ENCODE measurements at regions not wholly inside any gene's neighbourhood (a gene's known extent, or its start where the extent isn't known, plus 50 kb on each side); places are given as distances from the start of the nearest gene placed in this dataset.

GRCh38 chr2:193885419-193885818 lies 1690.7 kb upstream of the TMEFF2 start:
- Histone ChIP-seq H3K4me3 (ENCODE audit: low read depth in 1 of 3, low read length in 3 of 3) (no peak overlapping the region), H3K4me1 (ENCODE audit: control insufficient read depth in 3 of 3, insufficient read depth in 2 of 3, low read depth in 1 of 3, low read length in 2 of 3) (no peaks in the 10 kb centered on the region), H3K36me3 (ENCODE audit: control insufficient read depth in 3 of 3, insufficient read depth in 2 of 3, low read depth in 1 of 3, low read length in 3 of 3) (no peaks in the 10 kb centered on the region), H3K9me3 (ENCODE audit: control insufficient read depth in 2 of 2, insufficient read depth in 1 of 2, low read depth in 1 of 2, low read length in 1 of 2) (peaks cover 0 to 9% of the 10 kb centered on the region in 2 donors), H3K27ac (ENCODE audit: low read depth in 1 of 3, low read length in 2 of 3) (no peak overlapping the region), H3K27me3 (ENCODE audit: control insufficient read depth in 3 of 3, insufficient read depth in 3 of 3, low read length in 3 of 3) (no peaks in the 10 kb centered on the region)
- 88 to 98% (median 95%) methylated on average over 1 of the region's 1 CpG for WGBS, 3 donors
- DNase-seq (no peak), FAIRE-seq (no peak)

GRCh38 chr2:193883820-193884219 lies 1689.1 kb upstream of the TMEFF2 start:
- Histone ChIP-seq H3K4me3 (ENCODE audit: low read depth in 1 of 3, low read length in 3 of 3) (no peak overlapping the region), H3K9me3 (ENCODE audit: control insufficient read depth in 2 of 2, insufficient read depth in 1 of 2, low read depth in 1 of 2, low read length in 1 of 2) (peaks cover 0 to 12% of the 10 kb centered on the region in 2 donors), H3K27ac (ENCODE audit: low read depth in 1 of 3, low read length in 2 of 3) (no peak overlapping the region), H3K36me3 (ENCODE audit: control insufficient read depth in 3 of 3, insufficient read depth in 2 of 3, low read depth in 1 of 3, low read length in 3 of 3) (no peaks in the 10 kb centered on the region), H3K27me3 (ENCODE audit: control insufficient read depth in 3 of 3, insufficient read depth in 3 of 3, low read length in 3 of 3) (no peaks in the 10 kb centered on the region), H3K4me1 (ENCODE audit: control insufficient read depth in 3 of 3, insufficient read depth in 2 of 3, low read depth in 1 of 3, low read length in 2 of 3) (no peaks in the 10 kb centered on the region)
- DNase-seq = no peak
- no peak for FAIRE-seq

- peaks cover 0 to 7% of the 10 kb centered on the region in 2 donors for H3K9me3 ChIP-seq (ENCODE audit: control insufficient read depth in 2 of 2, insufficient read depth in 1 of 2, low read depth in 1 of 2, low read length in 1 of 2)
- no peaks in the 10 kb centered on the region for H3K36me3 ChIP-seq (ENCODE audit: control insufficient read depth in 3 of 3, insufficient read depth in 2 of 3, low read depth in 1 of 3, low read length in 3 of 3)
- DNase-seq = no peak
- WGBS, 3 donors = 88 to 95% (median 92%) methylated on average over 5 of the region's 5 CpGs
- H3K27ac ChIP-seq (ENCODE audit: low read depth in 1 of 3, low read length in 2 of 3) = no peak overlapping the region
- no peak for FAIRE-seq
- H3K27me3 ChIP-seq (ENCODE audit: control insufficient read depth in 3 of 3, insufficient read depth in 3 of 3, low read length in 3 of 3) = no peaks in the 10 kb centered on the region
- no peak overlapping the region for H3K4me3 ChIP-seq (ENCODE audit: low read depth in 1 of 3, low read length in 3 of 3)
- no peaks in the 10 kb centered on the region for H3K4me1 ChIP-seq (ENCODE audit: control insufficient read depth in 3 of 3, insufficient read depth in 2 of 3, low read depth in 1 of 3, low read length in 2 of 3)
Measured at GRCh38 chr2:193876980-193877379, 1682.2 kb upstream of the TMEFF2 start.

GRCh38 chr2:193869564-193869963 lies 1674.8 kb upstream of the TMEFF2 start:
- no peaks in the 10 kb centered on the region for H3K27me3 ChIP-seq (ENCODE audit: control insufficient read depth in 3 of 3, insufficient read depth in 3 of 3, low read length in 3 of 3)
- no peak overlapping the region for H3K27ac ChIP-seq (ENCODE audit: low read depth in 1 of 3, low read length in 2 of 3)
- no peak for DNase-seq
- no peaks in the 10 kb centered on the region for H3K36me3 ChIP-seq (ENCODE audit: control insufficient read depth in 3 of 3, insufficient read depth in 2 of 3, low read depth in 1 of 3, low read length in 3 of 3)
- peaks cover 0 to 5% of the 10 kb centered on the region in 2 donors for H3K9me3 ChIP-seq (ENCODE audit: control insufficient read depth in 2 of 2, insufficient read depth in 1 of 2, low read depth in 1 of 2, low read length in 1 of 2)
- no peak for FAIRE-seq
- WGBS, 3 donors = 34 to 58% (median 45%) methylated on average over 4 of the region's 4 CpGs
- H3K4me3 ChIP-seq (ENCODE audit: low read depth in 1 of 3, low read length in 3 of 3) = no peak overlapping the region
- no peaks in the 10 kb centered on the region for H3K4me1 ChIP-seq (ENCODE audit: control insufficient read depth in 3 of 3, insufficient read depth in 2 of 3, low read depth in 1 of 3, low read length in 2 of 3)

- H3K4me3 ChIP-seq (ENCODE audit: low read depth in 1 of 3, low read length in 3 of 3) = no peak overlapping the region
- no peak overlapping the region for H3K27ac ChIP-seq (ENCODE audit: low read depth in 1 of 3, low read length in 2 of 3)
- no peaks in the 10 kb centered on the region for H3K36me3 ChIP-seq (ENCODE audit: control insufficient read depth in 3 of 3, insufficient read depth in 2 of 3, low read depth in 1 of 3, low read length in 3 of 3)
- DNase-seq (no peak), FAIRE-seq (no peak)
- H3K4me1 ChIP-seq (ENCODE audit: control insufficient read depth in 3 of 3, insufficient read depth in 2 of 3, low read depth in 1 of 3, low read length in 2 of 3) = no peaks in the 10 kb centered on the region
- no peaks in the 10 kb centered on the region for H3K27me3 ChIP-seq (ENCODE audit: control insufficient read depth in 3 of 3, insufficient read depth in 3 of 3, low read length in 3 of 3)
- peaks cover 0 to 5% of the 10 kb centered on the region in 2 donors for H3K9me3 ChIP-seq (ENCODE audit: control insufficient read depth in 2 of 2, insufficient read depth in 1 of 2, low read depth in 1 of 2, low read length in 1 of 2)
- WGBS, 3 donors = 82 to 87% (median 82%) methylated on average over 9 of the region's 9 CpGs
Measured at GRCh38 chr2:193868833-193869232, 1674.1 kb upstream of the TMEFF2 start.

GRCh38 chr2:193868132-193868531 lies 1673.4 kb upstream of the TMEFF2 start:
- Histone ChIP-seq H3K4me3 (ENCODE audit: low read depth in 1 of 3, low read length in 3 of 3) (no peak overlapping the region), H3K27ac (ENCODE audit: low read depth in 1 of 3, low read length in 2 of 3) (no peak overlapping the region), H3K9me3 (ENCODE audit: control insufficient read depth in 2 of 2, insufficient read depth in 1 of 2, low read depth in 1 of 2, low read length in 1 of 2) (peaks cover 0 to 5% of the 10 kb centered on the region in 2 donors), H3K36me3 (ENCODE audit: control insufficient read depth in 3 of 3, insufficient read depth in 2 of 3, low read depth in 1 of 3, low read length in 3 of 3) (no peaks in the 10 kb centered on the region), H3K4me1 (ENCODE audit: control insufficient read depth in 3 of 3, insufficient read depth in 2 of 3, low read depth in 1 of 3, low read length in 2 of 3) (no peaks in the 10 kb centered on the region), H3K27me3 (ENCODE audit: control insufficient read depth in 3 of 3, insufficient read depth in 3 of 3, low read length in 3 of 3) (no peaks in the 10 kb centered on the region)
- no peak for FAIRE-seq
- no peak for DNase-seq
- 77 to 81% (median 79%) methylated on average over 5 of the region's 5 CpGs for WGBS, 3 donors

- Histone ChIP-seq H3K27ac (ENCODE audit: low read depth in 1 of 3, low read length in 2 of 3) (no peak overlapping the region), H3K4me3 (ENCODE audit: low read depth in 1 of 3, low read length in 3 of 3) (no peak overlapping the region), H3K36me3 (ENCODE audit: control insufficient read depth in 3 of 3, insufficient read depth in 2 of 3, low read depth in 1 of 3, low read length in 3 of 3) (no peaks in the 10 kb centered on the region), H3K27me3 (ENCODE audit: control insufficient read depth in 3 of 3, insufficient read depth in 3 of 3, low read length in 3 of 3) (no peaks in the 10 kb centered on the region), H3K9me3 (ENCODE audit: control insufficient read depth in 2 of 2, insufficient read depth in 1 of 2, low read depth in 1 of 2, low read length in 1 of 2) (peaks cover 0 to 4% of the 10 kb centered on the region in 2 donors), H3K4me1 (ENCODE audit: control insufficient read depth in 3 of 3, insufficient read depth in 2 of 3, low read depth in 1 of 3, low read length in 2 of 3) (no peaks in the 10 kb centered on the region)
- FAIRE-seq = no peak
- 87 to 94% (median 87%) methylated on average over 11 of the region's 11 CpGs for WGBS, 3 donors
- DNase-seq = no peak
Measured at GRCh38 chr2:193867454-193867853, 1672.7 kb upstream of the TMEFF2 start.

- FAIRE-seq = no peak
- H3K9me3 ChIP-seq (ENCODE audit: control insufficient read depth in 2 of 2, insufficient read depth in 1 of 2, low read depth in 1 of 2, low read length in 1 of 2) = no peaks in the 10 kb centered on the region
- no peaks in the 10 kb centered on the region for H3K36me3 ChIP-seq (ENCODE audit: control insufficient read depth in 3 of 3, insufficient read depth in 2 of 3, low read depth in 1 of 3, low read length in 3 of 3)
- no peaks in the 10 kb centered on the region for H3K4me1 ChIP-seq (ENCODE audit: control insufficient read depth in 3 of 3, insufficient read depth in 2 of 3, low read depth in 1 of 3, low read length in 2 of 3)
- no peak overlapping the region for H3K27ac ChIP-seq (ENCODE audit: low read depth in 1 of 3, low read length in 2 of 3)
- H3K27me3 ChIP-seq (ENCODE audit: control insufficient read depth in 3 of 3, insufficient read depth in 3 of 3, low read length in 3 of 3) = no peaks in the 10 kb centered on the region
- no peak for DNase-seq
- H3K4me3 ChIP-seq (ENCODE audit: low read depth in 1 of 3, low read length in 3 of 3) = no peak overlapping the region
Measured at GRCh38 chr2:193861557-193861956, 1666.8 kb upstream of the TMEFF2 start.

- no peaks in the 10 kb centered on the region for H3K36me3 ChIP-seq (ENCODE audit: control insufficient read depth in 3 of 3, insufficient read depth in 2 of 3, low read depth in 1 of 3, low read length in 3 of 3)
- no peaks in the 10 kb centered on the region for H3K27me3 ChIP-seq (ENCODE audit: control insufficient read depth in 3 of 3, insufficient read depth in 3 of 3, low read length in 3 of 3)
- H3K27ac ChIP-seq (ENCODE audit: low read depth in 1 of 3, low read length in 2 of 3) = no peak overlapping the region
- FAIRE-seq = no peak
- no peaks in the 10 kb centered on the region for H3K4me1 ChIP-seq (ENCODE audit: control insufficient read depth in 3 of 3, insufficient read depth in 2 of 3, low read depth in 1 of 3, low read length in 2 of 3)
- H3K4me3 ChIP-seq (ENCODE audit: low read depth in 1 of 3, low read length in 3 of 3) = no peak overlapping the region
- H3K9me3 ChIP-seq (ENCODE audit: control insufficient read depth in 2 of 2, insufficient read depth in 1 of 2, low read depth in 1 of 2, low read length in 1 of 2) = no peaks in the 10 kb centered on the region
- DNase-seq = no peak
- WGBS, 3 donors = 44 to 73% (median 57%) methylated on average over 6 of the region's 6 CpGs
Measured at GRCh38 chr2:193847991-193848390, 1653.3 kb upstream of the TMEFF2 start.

All from small intestine (tissue), 7 donors.